GM19351 (cell line): ENCODE measurements at regions not wholly inside any gene's neighbourhood (a gene's known extent, or its start where the extent isn't known, plus 50 kb on each side); places are given as distances from the start of the nearest gene placed in this dataset.

ENCODE experiments used
- ATAC-seq: cut with Tn5 transposase; IDR thresholded peaks from one replicate; pipeline ENCODE4 v1.9.1; 2021; ENCODE audit warnings: mild to moderate bottlenecking, moderate library complexity; ENCODE audit not compliant: unreplicated experiment

DNA sequence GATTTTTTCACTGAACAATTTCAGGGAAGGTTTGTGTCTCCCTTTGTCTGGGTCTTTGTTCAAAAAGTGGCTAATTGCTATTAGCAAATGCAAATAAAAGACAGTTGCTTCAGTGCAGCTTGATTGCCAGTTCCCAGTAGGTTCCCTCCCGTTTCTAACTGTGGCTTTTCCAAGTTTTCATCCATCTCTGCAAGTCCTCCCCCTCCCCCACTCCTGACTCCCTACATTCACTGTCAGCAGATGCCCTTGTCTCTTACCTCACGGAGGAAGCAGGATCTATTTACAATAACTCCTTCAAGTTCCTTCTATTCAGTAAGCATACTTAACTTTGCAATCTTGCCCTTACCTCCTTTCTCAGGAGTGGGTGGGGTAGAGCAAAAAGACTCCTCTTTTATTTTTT lies 55.4 kb upstream of the SCEL start:
- ATAC-seq: no peak

DNA sequence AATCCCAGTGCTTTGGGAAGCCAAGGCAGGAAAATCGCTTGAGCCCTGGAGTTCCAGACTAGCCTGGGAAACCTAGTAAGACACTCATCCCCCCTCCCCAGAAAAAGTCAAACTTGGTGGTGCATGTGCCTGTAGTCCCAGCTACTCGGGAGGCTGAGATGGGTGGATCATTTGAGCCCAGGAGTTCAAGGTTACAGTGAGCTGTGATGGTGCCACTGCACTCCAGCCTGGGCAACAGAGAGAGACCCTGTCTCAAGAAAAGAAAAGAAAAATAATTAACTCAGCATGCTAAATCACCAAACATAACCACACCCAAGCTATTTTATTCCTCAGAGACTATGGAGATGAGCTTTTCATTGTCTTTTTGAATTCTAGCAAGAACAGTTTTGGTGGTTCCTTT lies 56.2 kb upstream of the SCEL start:
- ATAC-seq: no peak

DNA sequence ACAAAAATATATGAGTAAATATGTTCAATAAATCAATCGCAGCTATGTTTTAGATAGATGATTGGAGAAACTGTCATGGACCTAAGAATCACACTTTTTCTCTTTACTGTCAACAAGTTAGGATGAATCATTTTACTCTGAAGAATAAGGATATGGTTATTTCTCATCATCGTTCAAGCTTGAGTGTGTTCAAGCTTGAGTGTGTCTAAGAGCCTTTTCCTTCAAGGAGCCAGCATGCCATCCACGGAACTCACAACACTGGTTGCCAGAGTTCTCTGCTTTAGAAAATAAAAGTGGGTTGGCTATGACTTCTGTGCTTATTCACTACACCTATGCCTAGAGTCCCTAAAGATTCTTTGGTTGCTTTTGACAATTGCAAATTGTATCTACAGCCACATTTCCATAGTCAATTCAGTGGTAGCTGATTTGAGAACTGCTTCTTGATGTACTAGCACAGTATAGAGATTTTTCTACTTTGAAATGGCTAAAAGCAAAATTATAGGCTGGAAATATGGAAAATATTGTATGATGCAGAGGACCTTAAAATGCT lies 58.1 kb upstream of the SCEL start:
- no peak for ATAC-seq

DNA sequence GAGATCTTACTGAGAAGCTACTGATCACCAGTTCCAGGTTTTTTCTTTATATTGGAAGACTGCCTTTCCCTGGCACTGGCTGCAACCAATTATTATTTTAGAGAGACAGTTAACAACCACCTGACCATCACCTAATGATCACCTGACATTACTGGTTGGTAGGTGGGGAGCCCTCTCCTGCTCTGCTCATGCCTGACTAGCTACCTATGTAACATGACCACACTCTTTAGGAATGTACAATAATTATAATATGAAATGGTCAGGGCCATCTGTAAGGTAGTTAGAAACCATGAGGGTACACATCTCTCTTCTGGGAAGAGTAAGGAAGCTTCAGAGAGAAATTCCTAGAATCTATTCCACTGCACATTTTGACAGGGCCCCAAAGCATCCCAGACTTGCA lies 59.0 kb upstream of the SCEL start:
- ATAC-seq: no peak

DNA sequence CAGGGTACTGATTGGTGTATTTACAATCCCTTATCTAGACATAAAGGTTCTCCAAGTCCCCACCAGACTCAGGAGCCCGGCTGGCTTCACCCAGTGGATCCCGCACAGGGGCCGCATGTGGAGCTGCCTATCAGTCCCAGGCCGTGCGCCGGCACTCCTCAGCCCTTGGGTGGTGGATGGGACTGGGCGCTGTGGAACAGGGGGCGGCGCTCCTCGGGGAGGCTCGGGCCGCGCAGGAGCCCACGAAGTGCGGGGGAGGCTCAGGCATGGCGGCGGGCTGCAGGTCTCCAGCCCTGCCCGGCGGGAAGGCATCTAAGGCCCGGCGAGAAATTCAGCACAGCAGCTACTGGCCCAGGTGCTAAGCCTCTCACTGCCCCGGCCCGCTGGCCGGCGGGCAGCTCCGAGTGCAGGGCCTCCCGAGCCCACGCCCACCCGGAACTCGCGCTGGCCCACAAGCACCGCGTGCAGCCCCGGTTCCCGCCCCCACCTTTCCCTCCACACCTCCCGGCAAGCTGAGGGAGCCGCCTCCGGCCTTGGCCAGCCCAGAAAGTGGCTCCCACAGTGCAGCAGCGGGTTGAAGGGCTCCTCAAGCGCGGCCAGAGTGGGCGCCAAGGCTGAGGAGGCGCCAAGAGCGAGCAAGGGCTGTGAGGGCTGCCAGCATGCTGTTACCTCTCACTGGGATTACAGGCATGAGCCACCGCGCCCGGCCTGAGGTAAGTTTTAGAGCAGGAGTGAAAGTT lies 60.0 kb upstream of the SCEL start:
- ATAC-seq: no peak

DNA sequence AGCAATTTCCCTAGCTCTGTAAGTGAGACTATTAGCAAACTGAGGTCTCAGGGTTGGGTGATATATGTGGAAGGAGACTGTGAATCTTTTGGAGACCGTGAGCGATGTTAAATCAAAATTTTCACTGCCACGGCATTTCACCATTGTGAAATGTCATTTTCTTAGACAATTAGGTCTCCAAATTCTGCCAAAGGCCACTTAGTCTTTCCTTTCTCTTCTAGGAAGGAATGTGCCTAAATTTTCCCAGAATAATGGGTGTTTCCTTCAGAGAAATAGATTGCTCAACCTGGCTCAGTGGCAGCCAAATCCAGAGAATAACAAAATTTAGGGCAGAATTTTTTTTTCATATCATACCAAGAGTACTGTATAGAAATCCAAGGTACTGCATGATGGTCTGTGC lies 64.5 kb upstream of the SCEL start:
- ATAC-seq: no peak

DNA sequence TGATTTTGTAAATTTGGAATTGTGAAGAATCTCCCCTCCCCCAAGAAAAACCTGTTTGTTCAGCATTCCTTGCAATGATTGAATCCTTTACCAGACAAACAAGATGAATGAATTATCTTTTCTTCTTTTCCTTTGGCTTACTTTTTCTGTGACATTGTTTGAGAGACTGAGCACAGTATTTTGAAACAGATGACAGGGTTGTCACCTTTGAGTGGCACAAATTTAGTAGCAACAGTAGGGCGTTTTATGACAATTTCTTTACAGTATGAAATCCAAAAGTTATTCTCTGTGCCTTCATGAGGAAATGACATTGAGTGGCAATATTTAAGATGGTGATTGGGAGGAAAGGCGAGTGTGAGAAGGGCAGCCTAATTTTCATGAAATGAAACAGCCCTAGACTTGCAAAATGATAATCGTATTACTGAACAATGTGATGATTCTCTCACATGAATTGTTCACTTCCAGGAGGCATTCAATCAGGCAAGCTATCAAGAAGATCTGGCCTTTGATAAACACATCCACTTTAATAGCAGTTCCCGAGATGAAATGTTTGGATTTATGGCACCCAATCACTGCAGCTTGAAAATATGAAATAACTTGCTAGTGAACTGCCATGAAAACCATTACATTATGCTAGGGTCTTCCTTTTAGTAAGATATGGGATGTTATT lies 68.6 kb upstream of the SCEL start:
- ATAC-seq: no peak

DNA sequence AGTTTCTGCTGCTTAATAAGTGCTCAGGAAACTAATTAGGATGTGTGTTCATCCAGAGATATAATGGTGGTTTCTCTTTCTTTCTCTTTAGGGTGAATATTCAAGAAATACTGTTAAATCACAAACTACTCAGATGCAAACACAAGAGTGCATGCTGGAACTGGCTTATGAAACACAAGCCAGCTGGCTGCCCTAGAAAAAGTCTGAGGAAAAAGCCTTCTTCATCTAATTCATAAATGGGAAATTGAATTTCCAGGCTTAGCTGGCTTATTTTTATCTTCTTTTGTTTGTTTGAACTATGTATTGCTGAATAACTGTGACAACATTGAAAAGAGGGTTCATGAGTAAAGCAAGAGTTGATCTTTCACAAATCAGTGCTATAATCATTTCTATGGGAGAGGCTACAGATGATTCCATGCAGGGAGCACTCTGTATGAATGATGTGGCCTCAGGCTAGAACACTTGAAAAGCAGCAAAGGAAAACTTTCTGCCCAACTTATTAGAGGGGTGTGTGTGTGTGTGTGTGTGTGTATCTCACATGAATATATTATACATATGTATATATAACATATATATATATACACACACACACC lies 69.8 kb upstream of the SCEL start:
- ATAC-seq: no peak

DNA sequence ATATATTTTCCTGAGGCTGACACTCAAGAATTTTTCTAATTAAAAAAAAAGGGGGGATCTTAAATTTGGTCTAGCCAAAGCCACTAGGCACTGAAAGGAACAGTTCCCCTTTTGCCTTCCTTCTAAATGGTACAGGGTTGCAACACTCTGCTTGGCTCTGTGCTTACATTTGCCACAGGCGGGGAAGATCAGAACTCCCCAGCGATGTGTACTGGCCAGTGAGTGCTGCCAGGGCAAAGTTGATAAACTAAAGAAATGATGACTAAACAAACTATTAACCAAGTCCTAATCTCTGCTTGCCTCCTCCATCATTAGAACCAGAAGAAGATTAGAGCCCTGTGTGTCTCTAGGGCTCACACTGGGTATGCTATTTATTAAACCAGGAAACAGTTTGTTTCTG lies 75.3 kb upstream of the SCEL start:
- peak; percentile 99 for ATAC-seq

DNA sequence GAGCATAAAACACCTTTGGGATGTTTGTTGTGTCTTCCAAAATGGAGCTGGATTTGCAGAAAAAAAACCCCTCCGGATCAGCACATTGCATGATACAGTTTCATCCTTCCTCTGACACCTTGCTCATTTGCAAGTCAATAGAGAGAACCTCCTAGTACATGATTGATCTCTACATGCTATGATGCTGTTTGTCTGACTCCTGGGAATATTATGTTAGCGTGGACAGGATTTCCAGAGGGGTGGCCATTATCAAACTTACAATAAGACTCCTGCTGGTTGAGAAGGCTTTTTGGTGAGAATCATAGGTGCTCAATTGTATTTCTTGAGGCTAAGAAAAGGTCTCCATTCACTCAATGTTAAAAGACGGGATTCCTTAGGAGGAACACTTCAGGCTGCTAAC lies 75.9 kb upstream of the SCEL start:
- no peak for ATAC-seq

DNA sequence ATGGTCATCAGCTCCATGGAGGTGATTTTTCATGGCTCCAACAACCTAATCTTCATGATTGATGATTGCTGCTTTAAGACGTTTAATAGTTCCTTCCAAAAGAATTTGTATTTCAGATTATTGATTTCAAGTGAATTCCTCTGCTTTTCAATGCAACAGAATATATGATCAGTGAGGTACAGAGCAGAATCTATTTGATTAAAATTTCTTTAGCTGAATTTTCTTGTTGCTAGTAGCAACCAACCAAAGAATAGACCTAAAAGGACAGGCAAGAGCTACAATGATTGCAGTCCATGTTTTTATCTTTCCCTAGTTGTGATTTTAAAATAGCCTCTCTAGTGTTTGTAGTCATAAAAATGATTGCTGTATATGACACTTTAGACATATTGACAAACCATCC lies 76.8 kb upstream of the SCEL start:
- ATAC-seq: no peak

DNA sequence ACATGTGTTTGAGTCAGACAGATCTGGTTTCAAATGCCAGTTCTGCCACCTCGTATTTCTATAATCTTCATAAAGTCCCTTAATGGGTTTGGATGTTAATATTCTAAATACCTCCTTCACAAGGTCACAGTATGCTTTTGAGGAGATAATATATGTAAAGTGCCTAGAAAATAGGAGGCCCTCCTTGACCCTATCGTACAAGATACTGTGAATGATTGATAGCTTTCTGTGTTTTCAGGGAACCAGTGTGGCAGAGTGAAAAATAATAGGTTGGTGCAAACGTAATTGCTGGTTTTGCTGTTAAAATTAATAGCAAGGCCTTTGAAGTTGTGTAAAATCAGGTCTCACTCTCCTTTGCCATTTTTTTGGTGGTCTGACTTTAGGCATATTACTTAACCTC lies 77.5 kb upstream of the SCEL start:
- ATAC-seq: no peak

DNA sequence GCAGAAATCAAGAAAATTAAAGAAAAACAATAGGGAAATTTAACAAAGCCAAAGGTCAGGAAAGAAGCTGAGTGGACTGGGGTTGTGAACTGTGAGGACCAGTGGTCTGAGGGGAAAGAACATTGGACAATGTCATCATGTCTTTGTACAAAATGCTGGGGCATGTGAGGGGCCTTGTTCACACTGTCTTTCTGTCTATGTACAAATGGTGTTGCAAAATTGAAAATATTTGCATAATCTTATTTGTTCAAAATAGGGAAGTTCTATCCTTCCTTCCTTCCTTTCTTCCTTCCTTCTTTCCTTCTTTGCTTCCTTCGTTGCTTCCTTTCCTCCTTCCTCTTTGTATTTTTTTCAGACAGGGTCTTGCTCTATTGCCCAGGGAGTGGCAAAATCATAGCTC lies 79.2 kb upstream of the SCEL start:
- ATAC-seq: no peak

DNA sequence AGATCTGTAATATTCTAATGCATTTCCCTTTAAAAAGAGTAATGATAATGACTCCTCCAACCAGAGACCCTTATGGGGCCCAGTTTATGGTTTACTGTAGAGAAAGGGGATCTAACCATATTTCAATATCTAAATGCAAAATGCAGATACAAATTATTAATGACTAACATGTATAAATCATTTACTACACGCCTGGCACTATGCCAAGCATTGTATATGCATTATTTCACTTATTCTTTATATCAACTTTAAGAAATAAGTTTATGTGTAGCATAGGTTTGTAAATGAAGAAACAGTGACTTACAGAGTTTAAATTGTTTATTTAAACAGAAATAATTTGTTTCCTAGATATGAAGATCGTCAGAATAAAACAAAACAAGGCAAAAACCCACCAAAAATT lies 86.2 kb upstream of the SCEL start:
- no peak for ATAC-seq

DNA sequence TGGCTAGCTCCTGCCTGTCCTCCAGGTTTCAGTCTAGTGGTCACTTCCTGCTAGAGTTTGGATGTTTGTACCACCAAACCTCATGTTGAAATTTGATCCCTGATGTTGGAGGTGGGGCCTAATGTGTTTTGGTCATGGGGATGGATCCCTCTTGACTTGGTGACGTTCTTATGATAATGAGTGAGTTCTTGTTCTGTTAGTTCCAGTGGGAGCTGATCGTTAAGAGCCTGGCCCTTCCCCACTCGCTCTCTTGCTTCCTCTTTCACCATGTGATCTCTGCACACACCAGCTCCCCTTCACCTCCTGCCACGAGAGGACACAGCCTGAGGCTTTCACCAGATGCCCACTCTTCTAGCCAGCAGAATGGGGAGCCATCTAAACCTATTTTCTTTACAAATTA lies 86.8 kb upstream of the SCEL start:
- ATAC-seq: peak; percentile 69

DNA sequence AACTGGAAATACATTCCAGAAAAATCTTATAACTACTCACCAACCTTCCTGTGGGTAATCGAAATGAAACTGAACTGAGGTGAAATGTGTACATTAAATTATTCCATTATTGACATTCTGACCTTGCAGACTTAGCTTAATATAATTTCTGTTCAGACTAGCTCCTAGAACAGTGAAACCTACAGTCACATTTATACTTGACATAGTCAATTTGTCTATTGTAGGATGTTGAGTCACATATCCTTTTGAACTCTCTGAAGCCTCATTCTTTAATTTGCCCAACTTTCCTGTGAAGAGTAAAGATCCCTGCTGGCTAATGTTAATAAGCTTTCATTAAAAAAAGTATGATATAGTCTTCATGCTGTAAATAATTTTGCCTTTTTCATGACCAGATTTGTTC lies 92.0 kb upstream of the SCEL start:
- no peak for ATAC-seq

DNA sequence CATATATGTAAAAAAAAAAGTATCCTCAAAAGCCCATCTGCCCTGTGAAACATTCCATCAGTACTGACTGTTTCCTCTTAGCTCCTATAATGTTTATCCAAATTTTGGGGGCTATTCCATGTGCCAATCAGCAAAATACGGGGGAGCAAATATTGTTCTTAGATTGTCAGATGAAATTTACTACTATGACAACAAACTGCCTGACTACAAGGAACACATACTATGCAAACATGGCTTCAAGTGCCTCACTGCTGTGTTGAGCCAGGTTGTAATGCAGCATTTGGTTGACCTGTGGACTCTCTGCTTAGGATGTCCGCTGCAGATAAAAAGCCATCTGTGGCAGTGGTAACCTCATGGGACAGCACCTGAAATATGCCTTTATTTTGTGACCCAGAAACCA lies 98.2 kb upstream of the SCEL start:
- no peak for ATAC-seq

DNA sequence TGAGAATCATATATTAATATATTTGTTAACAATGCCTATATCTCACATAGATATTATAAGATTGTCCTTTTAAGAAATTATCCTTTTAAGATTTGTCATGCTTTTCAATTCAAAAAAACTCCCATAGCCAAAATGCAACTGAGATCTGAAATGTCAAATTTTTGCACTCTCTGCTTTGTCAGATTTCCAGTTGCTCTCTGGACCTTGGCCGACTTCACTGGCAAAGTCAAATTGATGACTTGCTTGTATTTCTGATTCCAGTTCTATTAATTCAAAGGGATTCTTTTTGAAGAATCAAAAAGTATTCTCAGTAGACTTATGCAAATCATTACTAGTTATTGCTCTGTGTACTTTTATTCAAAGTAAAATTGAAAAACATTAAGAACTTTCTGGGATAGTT lies 101.2 kb upstream of the SCEL start:
- no peak for ATAC-seq

DNA sequence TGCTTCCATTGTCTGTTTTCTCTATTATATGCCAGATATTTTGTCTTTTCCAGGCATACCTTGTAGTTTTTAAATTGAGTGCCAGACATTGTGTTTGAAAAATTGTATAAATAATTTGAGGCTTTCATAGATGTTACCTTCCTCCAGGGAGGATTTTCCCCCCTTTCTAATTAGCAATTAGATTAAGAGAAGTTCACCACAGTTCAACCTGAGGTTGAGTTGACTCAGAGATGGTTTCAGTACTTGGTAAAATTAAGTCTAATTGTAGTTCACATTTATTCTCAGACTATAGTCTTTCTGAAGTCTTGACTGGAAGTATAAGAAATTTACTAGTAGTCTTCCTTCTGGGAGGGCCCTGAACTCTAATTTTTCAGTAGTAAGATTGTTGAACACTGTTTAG lies 104.1 kb upstream of the SCEL start:
- no peak for ATAC-seq

DNA sequence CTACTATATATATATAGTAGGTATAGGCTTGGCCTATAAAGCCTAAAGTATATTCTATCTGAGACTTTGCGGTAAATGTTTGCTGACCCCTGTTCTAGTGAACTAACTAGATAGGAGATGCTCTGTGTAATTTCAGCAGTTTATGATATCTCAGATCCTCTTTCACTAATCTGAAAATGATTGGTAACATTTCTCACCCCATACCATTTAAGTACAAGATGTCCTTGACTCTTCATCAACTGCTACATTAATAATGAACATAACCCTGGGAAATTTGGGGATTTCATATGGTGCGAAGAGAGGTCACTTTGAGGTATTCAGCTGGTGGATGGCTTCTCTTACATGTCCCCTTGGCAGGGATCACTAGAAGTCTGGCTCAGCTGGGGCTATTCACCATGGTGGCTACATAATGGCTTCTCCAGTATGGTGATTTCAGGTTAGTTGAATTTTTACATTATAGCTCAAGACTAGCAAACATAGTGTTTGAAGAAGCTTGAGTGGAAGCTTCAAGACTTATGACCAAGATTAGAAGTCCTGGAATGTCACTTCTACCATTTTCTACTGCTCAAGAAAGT lies 103.6 kb upstream of the MYCBP2 start:
- ATAC-seq: peak; percentile 56

DNA sequence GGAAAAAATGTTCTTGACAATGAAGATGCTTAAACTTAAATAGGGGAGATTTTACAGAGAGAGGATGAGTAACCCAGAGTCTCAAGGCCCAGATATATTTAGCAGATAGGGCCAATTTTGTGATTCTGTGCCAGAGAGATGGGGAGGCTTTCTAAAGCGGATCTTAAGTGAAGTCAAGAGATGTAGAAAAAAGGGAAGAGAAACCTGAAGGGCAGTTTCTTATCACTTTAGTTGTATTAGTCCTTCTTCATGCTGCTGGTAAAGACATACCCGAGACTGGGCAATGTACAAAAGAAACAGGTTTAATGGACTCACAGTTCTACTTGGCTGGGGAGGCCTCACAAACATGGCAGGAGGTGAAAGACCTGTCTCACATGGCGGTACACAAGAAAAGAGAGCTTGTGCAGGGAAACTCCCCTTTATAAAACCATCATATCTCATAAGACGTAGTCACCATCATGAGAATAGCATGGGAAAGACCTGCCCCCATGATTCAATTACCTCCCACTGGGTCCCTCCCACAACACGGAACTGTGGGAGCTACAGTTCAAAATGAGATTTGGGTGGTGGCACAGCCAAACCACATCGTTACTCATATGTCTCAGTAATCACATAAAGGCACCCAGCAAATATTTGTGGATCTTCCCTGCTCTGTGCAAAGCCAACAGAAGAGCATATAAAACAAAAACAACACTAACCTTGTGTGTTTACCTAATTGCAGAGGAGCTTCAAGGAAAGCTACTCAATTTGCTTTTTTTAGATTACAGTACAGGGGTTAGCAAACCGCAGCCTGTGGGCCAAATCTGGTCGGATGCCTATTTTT lies 102.6 kb upstream of the MYCBP2 start:
- ATAC-seq: peak; percentile 78
